ENCODE measurements at regions not wholly inside any gene's neighbourhood (a gene's known extent, or its start where the extent isn't known, plus 50 kb on each side); places are given as distances from the start of the nearest gene placed in this dataset.

DNA sequence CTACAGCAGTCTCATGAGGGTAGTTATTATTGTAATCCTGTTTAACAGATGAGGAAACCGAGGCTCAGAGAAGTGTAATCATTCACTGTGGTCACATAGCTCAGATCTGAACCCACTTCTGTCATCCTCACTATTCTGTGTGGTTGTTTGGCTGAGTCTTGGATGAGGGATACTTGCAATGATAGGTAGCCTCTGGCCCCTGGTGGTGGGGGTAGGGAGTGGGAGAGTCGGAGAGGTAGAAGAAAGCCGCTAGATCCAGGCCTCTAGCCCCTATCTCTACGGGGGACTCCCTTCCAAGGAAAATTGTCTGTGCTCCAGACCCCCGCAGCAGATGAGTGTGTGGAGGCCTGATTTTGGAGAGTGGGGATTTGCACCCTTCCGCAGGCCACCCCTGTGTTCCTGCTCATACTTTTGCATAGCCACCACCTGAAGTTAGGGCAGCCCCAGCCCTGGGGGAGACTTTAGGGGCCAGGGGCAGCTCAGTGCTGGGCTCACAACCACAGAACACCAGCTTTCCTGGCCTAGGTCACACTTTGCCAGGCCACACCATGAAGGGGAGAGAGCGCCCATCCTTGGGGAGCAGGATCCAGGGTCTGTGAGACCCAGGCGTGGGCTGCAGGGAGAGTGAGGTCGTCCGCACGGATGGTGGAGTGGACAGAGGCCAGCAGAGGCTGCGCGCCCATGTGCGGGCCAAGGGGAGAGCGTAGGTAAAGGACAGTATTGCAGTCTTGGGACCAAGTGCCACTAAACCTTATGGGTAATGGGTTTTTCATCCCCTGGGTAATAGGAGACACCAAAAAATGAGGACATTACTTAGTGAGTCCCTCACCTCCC, 148.2 kb downstream of the GLI2 start:
- Histone ChIP-seq H3K9me3 (ENCODE audit: control insufficient read depth in 2 of 3, low read length in 3 of 3) (no peaks in the 10 kb centered on the region), H3K4me3 (ENCODE audit: low read length) (no peak overlapping the region), H3K4me1 (ENCODE audit: control insufficient read depth in 2 of 2, insufficient read depth in 2 of 2, low read length in 2 of 2) (no peaks in the 10 kb centered on the region), H3K27me3 (ENCODE audit: control insufficient read depth in 2 of 2, insufficient read depth in 2 of 2, low read length in 2 of 2) (no peaks in the 10 kb centered on the region), H3K36me3 (ENCODE audit: control insufficient read depth in 2 of 3, insufficient read depth in 3 of 3, low read length in 3 of 3) (no peaks in the 10 kb centered on the region), H3K27ac (ENCODE audit: low read depth, low read length) (no peak overlapping the region)
- Mint-ChIP-seq H3K27ac (no peak overlapping the region), H3K4me1 (no peaks in the 10 kb centered on the region), H3K27me3 (peaks cover 0 to 20% (median 4%) of the 10 kb centered on the region in 5 donors), H3K4me3 (no peak overlapping the region), H3K36me3 (no peaks in the 10 kb centered on the region), H3K9me3 (peaks cover 0 to 2% (median 0%) of the 10 kb centered on the region in 11 donors)
- POLR2A ChIA-PET, result no interaction called here
- intact Hi-C loops (cut with micrococcal nuclease), result no loop called here
- CTCF ChIA-PET, result no interaction called here
- ATAC-seq (no peak), DNase-seq (no peak)

DNA sequence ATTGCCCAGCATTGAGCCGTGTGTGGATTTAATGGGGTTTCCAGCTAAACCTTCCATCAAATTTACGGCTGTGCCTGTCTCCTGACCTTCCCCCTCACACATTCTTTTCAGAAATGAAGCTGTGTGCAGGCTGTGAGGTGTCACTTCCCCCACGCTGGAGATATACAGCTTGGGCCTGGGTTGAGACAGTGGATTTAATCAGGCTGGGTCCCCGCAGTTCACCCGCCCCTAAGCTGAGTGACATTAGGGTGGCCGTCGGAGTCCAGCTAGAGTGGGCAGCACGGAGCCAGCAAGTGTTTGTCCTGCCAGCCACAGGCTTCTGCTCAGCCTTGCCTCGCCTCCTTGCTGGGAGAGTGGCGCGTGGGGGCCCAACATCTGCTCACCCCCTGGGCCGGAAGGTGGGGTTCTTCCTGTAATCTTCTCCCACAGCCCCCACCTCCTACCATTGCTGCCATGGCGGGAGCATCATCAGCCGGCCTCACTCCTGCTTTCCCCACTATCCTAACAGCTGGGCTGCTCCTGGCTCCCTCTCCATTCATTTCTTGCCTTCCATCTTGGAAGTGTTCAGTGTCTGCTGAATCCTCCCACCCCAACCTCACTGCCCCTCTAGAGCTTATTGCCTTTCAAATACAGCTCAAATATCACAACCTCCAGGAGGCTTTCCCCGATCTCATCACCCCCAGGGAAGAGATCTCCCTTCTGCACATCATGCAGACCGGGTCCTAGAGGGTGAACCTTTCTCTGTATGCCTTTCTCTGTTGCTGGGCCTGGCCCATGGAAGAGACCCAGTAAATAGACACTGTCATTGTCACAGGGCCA, 149.0 kb downstream of the GLI2 start:
- Mint-ChIP-seq H3K27me3 (peaks cover 0 to 12% (median 3%) of the 10 kb centered on the region in 5 donors), H3K4me3 (no peak overlapping the region), H3K27ac (no peak overlapping the region), H3K4me1 (no peaks in the 10 kb centered on the region), H3K9me3 (peaks cover 0 to 2% (median 0%) of the 10 kb centered on the region in 11 donors), H3K36me3 (no peaks in the 10 kb centered on the region)
- ChIA-PET POLR2A (no interaction called here), CTCF (no interaction called here)
- intact Hi-C loops (cut with micrococcal nuclease), result no loop called here
- DNase-seq (no peak), ATAC-seq (no peak)
- no peak overlapping the region for H3K4me3 ChIP-seq (ENCODE audit: low read length)
- no peak overlapping the region for H3K27ac ChIP-seq (ENCODE audit: low read depth, low read length)
- H3K27me3 ChIP-seq (ENCODE audit: control insufficient read depth in 2 of 2, insufficient read depth in 2 of 2, low read length in 2 of 2), result no peaks in the 10 kb centered on the region
- no peaks in the 10 kb centered on the region for H3K36me3 ChIP-seq (ENCODE audit: control insufficient read depth in 2 of 3, insufficient read depth in 3 of 3, low read length in 3 of 3)
- H3K4me1 ChIP-seq (ENCODE audit: control insufficient read depth in 2 of 2, insufficient read depth in 2 of 2, low read length in 2 of 2), result no peaks in the 10 kb centered on the region
- no peaks in the 10 kb centered on the region for H3K9me3 ChIP-seq (ENCODE audit: control insufficient read depth in 2 of 3, low read length in 3 of 3)

DNA sequence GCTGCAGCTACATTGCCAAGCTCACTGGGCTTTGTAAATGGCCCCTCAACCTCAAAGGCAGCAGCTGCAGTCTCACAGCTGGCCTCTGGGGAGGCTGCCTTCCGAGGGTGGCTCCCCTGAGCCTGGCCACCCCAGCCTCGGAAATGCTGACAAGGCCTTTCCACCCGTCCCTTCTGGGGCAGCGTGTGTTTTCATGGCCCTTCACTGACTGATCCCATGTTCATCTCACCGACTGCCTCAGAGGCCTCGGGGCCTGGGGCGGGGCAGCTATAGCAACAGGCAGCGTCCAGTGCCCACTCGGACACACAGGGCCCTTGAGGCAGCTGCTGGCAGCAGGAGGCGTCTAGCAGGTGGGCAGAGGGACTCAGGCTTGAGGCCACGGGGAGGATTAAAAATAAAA, 149.7 kb downstream of the GLI2 start:
- no peaks in the 10 kb centered on the region for H3K4me1 Mint-ChIP-seq
- Histone ChIP-seq H3K27me3 (ENCODE audit: control insufficient read depth in 2 of 2, insufficient read depth in 2 of 2, low read length in 2 of 2) (no peaks in the 10 kb centered on the region), H3K4me3 (ENCODE audit: low read length) (no peak overlapping the region), H3K27ac (ENCODE audit: low read depth, low read length) (no peak overlapping the region), H3K4me1 (ENCODE audit: control insufficient read depth in 2 of 2, insufficient read depth in 2 of 2, low read length in 2 of 2) (no peaks in the 10 kb centered on the region), H3K9me3 (ENCODE audit: control insufficient read depth in 2 of 3, low read length in 3 of 3) (no peaks in the 10 kb centered on the region), H3K36me3 (ENCODE audit: control insufficient read depth in 2 of 3, insufficient read depth in 3 of 3, low read length in 3 of 3) (no peaks in the 10 kb centered on the region)
- no peak overlapping the region for H3K27ac Mint-ChIP-seq
- H3K4me3 Mint-ChIP-seq, result no peak overlapping the region
- CTCF ChIA-PET, result no interaction called here
- peaks cover 0 to 5% (median 0%) of the 10 kb centered on the region in 5 donors for H3K27me3 Mint-ChIP-seq
- POLR2A ChIA-PET, result no interaction called here
- ATAC-seq, result no peak
- no peaks in the 10 kb centered on the region for H3K36me3 Mint-ChIP-seq
- DNase-seq, result no peak
- intact Hi-C loops (cut with micrococcal nuclease), result no loop called here
- H3K9me3 Mint-ChIP-seq, result peaks cover 0 to 2% (median 0%) of the 10 kb centered on the region in 11 donors

DNA sequence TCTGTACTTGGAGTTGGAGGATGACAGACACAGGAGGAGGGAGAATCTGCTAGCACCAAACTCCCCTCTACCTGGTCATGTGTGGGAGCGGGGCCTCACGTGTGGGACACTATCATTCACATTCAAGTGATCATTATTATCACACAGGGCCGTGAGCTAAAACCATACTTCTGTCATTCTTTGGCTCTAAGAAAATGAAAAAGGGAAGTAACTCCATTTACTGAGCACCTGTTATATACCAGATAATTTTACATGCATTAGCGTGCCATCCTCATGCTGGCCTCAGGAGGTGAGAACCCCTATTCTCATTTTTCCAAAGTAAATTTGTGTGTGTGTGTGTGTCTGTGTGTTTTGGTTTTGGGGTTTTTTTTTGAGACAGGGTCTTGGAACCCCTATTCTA, 150.1 kb downstream of the GLI2 start:
- CTCF ChIA-PET, result no interaction called here
- Histone ChIP-seq H3K4me1 (ENCODE audit: control insufficient read depth in 2 of 2, insufficient read depth in 2 of 2, low read length in 2 of 2) (no peaks in the 10 kb centered on the region), H3K27ac (ENCODE audit: low read depth, low read length) (no peak overlapping the region), H3K36me3 (ENCODE audit: control insufficient read depth in 2 of 3, insufficient read depth in 3 of 3, low read length in 3 of 3) (no peaks in the 10 kb centered on the region), H3K9me3 (ENCODE audit: control insufficient read depth in 2 of 3, low read length in 3 of 3) (no peaks in the 10 kb centered on the region), H3K4me3 (ENCODE audit: low read length) (no peak overlapping the region), H3K27me3 (ENCODE audit: control insufficient read depth in 2 of 2, insufficient read depth in 2 of 2, low read length in 2 of 2) (no peaks in the 10 kb centered on the region)
- no peak for ATAC-seq
- POLR2A ChIA-PET, result no interaction called here
- Mint-ChIP-seq H3K27ac (no peak overlapping the region), H3K4me1 (no peaks in the 10 kb centered on the region), H3K27me3 (peaks cover 0 to 2% (median 0%) of the 10 kb centered on the region in 5 donors), H3K9me3 (peaks cover 0 to 2% (median 0%) of the 10 kb centered on the region in 11 donors), H3K36me3 (no peaks in the 10 kb centered on the region), H3K4me3 (no peak overlapping the region)
- intact Hi-C loops (cut with micrococcal nuclease), result no loop called here
- no peak for DNase-seq

DNA sequence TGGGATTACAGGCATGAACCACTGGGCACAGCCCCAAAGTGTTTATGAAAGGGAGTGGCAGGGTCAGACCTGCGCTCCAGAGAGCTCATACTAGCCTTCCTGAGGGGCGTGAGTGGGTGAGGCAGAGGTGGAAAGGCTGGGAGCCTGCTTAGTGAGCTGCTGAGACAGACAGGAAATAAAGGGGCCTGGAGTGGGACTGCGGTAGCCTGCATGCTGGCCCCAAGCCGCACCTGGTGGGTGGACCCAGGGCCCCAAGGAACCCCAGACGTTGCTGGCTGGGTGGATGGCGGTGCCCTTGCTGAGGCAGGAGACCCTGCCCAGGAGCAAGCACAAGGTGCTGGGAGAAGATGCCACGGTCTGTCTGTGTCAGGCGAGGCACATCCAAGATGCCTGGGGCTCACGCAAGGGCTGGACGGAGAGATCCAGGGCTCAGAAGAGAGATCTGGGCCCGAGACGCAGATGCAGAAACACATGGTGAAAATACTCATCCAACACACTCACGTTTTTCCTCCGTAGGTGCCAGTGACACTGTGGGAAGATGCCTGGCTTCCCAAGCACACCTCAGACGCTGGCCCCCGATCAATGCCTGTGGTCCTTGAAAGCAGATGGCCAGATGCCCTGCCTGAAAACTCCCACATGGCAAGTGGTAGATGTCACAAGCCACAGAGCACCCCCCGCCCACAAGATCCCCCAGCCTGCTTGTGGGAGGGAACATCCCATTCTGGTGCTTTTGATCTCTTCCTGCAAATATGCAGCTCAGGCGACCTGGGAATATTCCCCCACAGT, 151.1 kb downstream of the GLI2 start:
- Mint-ChIP-seq H3K27me3 (peaks cover 0 to 5% (median 0%) of the 10 kb centered on the region in 5 donors), H3K4me1 (no peaks in the 10 kb centered on the region), H3K27ac (no peak overlapping the region), H3K4me3 (no peak overlapping the region), H3K36me3 (no peaks in the 10 kb centered on the region), H3K9me3 (peaks cover 0 to 3% (median 0%) of the 10 kb centered on the region in 11 donors)
- H3K36me3 ChIP-seq (ENCODE audit: control insufficient read depth in 2 of 3, insufficient read depth in 3 of 3, low read length in 3 of 3), result no peaks in the 10 kb centered on the region
- DNase-seq (no peak), ATAC-seq (no peak)
- H3K4me1 ChIP-seq (ENCODE audit: control insufficient read depth in 2 of 2, insufficient read depth in 2 of 2, low read length in 2 of 2), result no peaks in the 10 kb centered on the region
- no peaks in the 10 kb centered on the region for H3K27me3 ChIP-seq (ENCODE audit: control insufficient read depth in 2 of 2, insufficient read depth in 2 of 2, low read length in 2 of 2)
- ChIA-PET CTCF (no interaction called here), POLR2A (no interaction called here)
- no peak overlapping the region for H3K4me3 ChIP-seq (ENCODE audit: low read length)
- H3K9me3 ChIP-seq (ENCODE audit: control insufficient read depth in 2 of 3, low read length in 3 of 3), result no peaks in the 10 kb centered on the region
- intact Hi-C loops (cut with micrococcal nuclease), result no loop called here
- no peak overlapping the region for H3K27ac ChIP-seq (ENCODE audit: low read depth, low read length)

DNA sequence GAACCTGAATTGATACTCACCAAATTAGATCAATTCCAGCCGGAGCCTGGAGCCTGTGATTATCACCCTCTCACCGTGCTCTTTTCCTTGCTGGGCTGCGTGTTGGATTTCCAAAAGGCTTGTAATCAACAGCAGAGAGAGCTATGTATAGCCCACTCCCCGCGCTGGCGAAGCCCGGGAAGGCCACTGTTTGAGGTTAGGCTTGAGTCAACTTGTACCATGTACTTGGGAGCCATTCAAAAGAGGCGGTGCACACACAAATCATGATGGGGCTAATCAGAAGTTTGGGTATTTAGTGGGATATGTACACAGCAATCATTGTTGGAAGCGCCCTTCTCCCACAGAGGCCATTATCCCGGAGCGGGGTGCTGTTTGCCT, 151.6 kb downstream of the GLI2 start:
- no peak overlapping the region for H3K27ac Mint-ChIP-seq
- ATAC-seq (no peak), DNase-seq (no peak)
- CTCF ChIA-PET, result no interaction called here
- intact Hi-C loops (cut with micrococcal nuclease), result no loop called here
- no peaks in the 10 kb centered on the region for H3K4me1 Mint-ChIP-seq
- no peak overlapping the region for H3K4me3 ChIP-seq (ENCODE audit: low read length)
- no peaks in the 10 kb centered on the region for H3K27me3 ChIP-seq (ENCODE audit: control insufficient read depth in 2 of 2, insufficient read depth in 2 of 2, low read length in 2 of 2)
- no peak overlapping the region for H3K27ac ChIP-seq (ENCODE audit: low read depth, low read length)
- no peaks in the 10 kb centered on the region for H3K4me1 ChIP-seq (ENCODE audit: control insufficient read depth in 2 of 2, insufficient read depth in 2 of 2, low read length in 2 of 2)
- POLR2A ChIA-PET, result no interaction called here
- H3K27me3 Mint-ChIP-seq, result peaks cover 0 to 5% (median 0%) of the 10 kb centered on the region in 5 donors
- no peak overlapping the region for H3K4me3 Mint-ChIP-seq
- H3K36me3 ChIP-seq (ENCODE audit: control insufficient read depth in 2 of 3, insufficient read depth in 3 of 3, low read length in 3 of 3), result no peaks in the 10 kb centered on the region
- H3K36me3 Mint-ChIP-seq, result no peaks in the 10 kb centered on the region
- H3K9me3 ChIP-seq (ENCODE audit: control insufficient read depth in 2 of 3, low read length in 3 of 3), result no peaks in the 10 kb centered on the region
- peaks cover 0 to 1% (median 0%) of the 10 kb centered on the region in 11 donors for H3K9me3 Mint-ChIP-seq

Measured in naive thymus-derived CD4-positive, alpha-beta T cell (primary cell).